K562 (cell line): ENCODE measurements at regions not wholly inside any gene's neighbourhood (a gene's known extent, or its start where the extent isn't known, plus 50 kb on each side); places are given as distances from the start of the nearest gene placed in this dataset.

Source experiments
- ATAC-seq: fragments of 200-7000 bp; cut with Tn5 transposase; 3 replicates; pipeline ENCODE4 v1.9.1; 2020; ENCODE audit warnings: moderate library complexity
- BruUV-seq: library from RNA; stranded (reverse); fragments of 400-500 nt; replicated peaks from 2 replicates; lab custom pipeline; 2021; lab: Mats Ljungman, UMichigan
- CTCF ChIA-PET: fragments of 300-600 bp; formaldehyde crosslinking; extraction: SDS; loops from one replicate; lab custom pipeline; 2021; ENCODE audit warnings: low intra/inter-chr PET ratio; lab: Yijun Ruan, JAX
- POLR2A ChIA-PET: fragments of 300-600, 350-650 bp; sonication (Branson Sonifier 250); formaldehyde crosslinking; extraction: SDS; loops from one replicate; lab custom pipeline; 2021; ENCODE audit warnings: antibody characterized with exemption, inconsistent platforms; lab: Yijun Ruan, JAX
- DNase-seq, 4 experiments: peaks; one replicate each; pipeline versions ENCODE4 v3.0.0 to v3.0.0-alpha.2; 2011 to 2018; ENCODE audit warnings: low spot score in 3 of 4, mixed read lengths in 3 of 4; ENCODE audit errors: extremely low read depth in 1 of 4
- FAIRE-seq: peaks from 2 replicates; lab custom pipeline; 2011; peaks lifted over from hg19 to GRCh38; lab: Jason Lieb, UNC
- H2AFZ ChIP-seq: 2 replicates; pipeline ENCODE4 v1.6.0; 2011; ENCODE audit warnings: low read depth, low read length, control low read depth, inconsistent platforms
- H3K27ac ChIP-seq: fragments of 200-600 bp; 3 replicates; pipeline ENCODE4 v1.8.0; 2011; ENCODE audit warnings: low read depth, mild to moderate bottlenecking, control low read depth, inconsistent platforms, low read length, moderate library complexity, mixed read lengths; ENCODE audit errors: extremely low read depth
- H3K27me3 ChIP-seq, 2 experiments: fragments of 300-600 bp in 1 of 2; 2 replicates in 1 of 2; 3 replicates in 1 of 2; pipeline versions ENCODE4 v1.6.0 to v1.8.0; 2011; ENCODE audit warnings: inconsistent platforms in 2 of 2, low read length in 2 of 2, mild to moderate bottlenecking in 1 of 2, mixed read lengths in 1 of 2, moderate library complexity in 1 of 2; ENCODE audit not compliant: control insufficient read depth in 2 of 2, insufficient read depth in 2 of 2
- H3K36me3 ChIP-seq: fragments of 300-600 bp; 3 replicates; pipeline ENCODE4 v1.8.0; 2011; ENCODE audit warnings: mild to moderate bottlenecking, low read length, inconsistent platforms; ENCODE audit not compliant: control insufficient read depth, insufficient read depth
- H3K4me1 ChIP-seq, 2 experiments: fragments of 200-600 bp in 1 of 2; replicated peaks in 1 of 2; 2 replicates in 1 of 2; 3 replicates in 1 of 2; pipeline versions ENCODE4 v1.5.1 to v1.8.0; 2011; ENCODE audit warnings: inconsistent platforms in 2 of 2, low read length in 2 of 2, mild to moderate bottlenecking in 1 of 2, mixed read lengths in 1 of 2, moderate library complexity in 1 of 2; ENCODE audit not compliant: control insufficient read depth in 2 of 2, insufficient read depth in 2 of 2
- H3K4me2 ChIP-seq: 2 replicates; pipeline ENCODE4 v1.6.1; 2011; ENCODE audit warnings: low read length, control low read depth, inconsistent platforms, mixed read lengths; ENCODE audit not compliant: insufficient read depth
- H3K4me3 ChIP-seq: fragments of 200-600 bp; sonication (generic), shearing (Covaris generic); 2 replicates; pipeline ENCODE4 v1.5.1; 2016; ENCODE audit warnings: control low read depth, inconsistent platforms
- H3K79me2 ChIP-seq: fragments of 200-600 bp; 3 replicates; pipeline ENCODE4 v1.8.0; 2011; ENCODE audit warnings: low read length, inconsistent platforms; ENCODE audit not compliant: control insufficient read depth, insufficient read depth
- H3K9ac ChIP-seq, 2 experiments: 2 replicates each; pipeline versions ENCODE4 v1.6.0 to v1.6.1; 2011; ENCODE audit warnings: low read depth in 2 of 2, low read length in 2 of 2, control low read depth in 1 of 2, inconsistent platforms in 1 of 2, mild to moderate bottlenecking in 1 of 2, mixed read lengths in 1 of 2; ENCODE audit not compliant: insufficient read depth in 1 of 2
- H3K9me1 ChIP-seq: one replicate; pipeline ENCODE4 v1.6.0; 2011; ENCODE audit warnings: inconsistent platforms, mild to moderate bottlenecking, low read length, moderate library complexity; ENCODE audit not compliant: control insufficient read depth, insufficient read depth
- H3K9me3 ChIP-seq: replicated peaks from 2 replicates; pipeline ENCODE4 v1.5.1; 2011; ENCODE audit warnings: low read depth, low read length, inconsistent platforms; ENCODE audit not compliant: control insufficient read depth, insufficient read depth
- H4K20me1 ChIP-seq: replicated peaks from 2 replicates; pipeline ENCODE4 v1.6.1; 2011; ENCODE audit warnings: low read length, inconsistent platforms, mixed read lengths; ENCODE audit not compliant: control insufficient read depth, insufficient read depth
- CBX1 ChIP-seq: sonication (generic); IDR thresholded peaks from 2 replicates; pipeline ENCODE4 v1.6.1; 2016; ENCODE audit warnings: antibody characterized with exemption, low read depth, mild to moderate bottlenecking
- MNT ChIP-seq, 2 experiments: fragments of 450-650 bp; conservative IDR thresholded peaks; 2 replicates each; pipeline ENCODE4 v1.6.1; 2017; ENCODE audit warnings: mild to moderate bottlenecking in 2 of 2, moderate library complexity in 2 of 2
- NCOA2 ChIP-seq, 2 experiments: fragments of 450-650 bp; IDR thresholded peaks; 2 replicates each; pipeline ENCODE4 v1.6.1; 2018; ENCODE audit warnings: mild to moderate bottlenecking in 2 of 2, moderate library complexity in 1 of 2; ENCODE audit not compliant: partially characterized antibody in 2 of 2
- NR4A1 ChIP-seq, 2 experiments: fragments of 250-450 bp in 1 of 2; fragments of 450-650 bp in 1 of 2; sonication (Bioruptor Pico) in 1 of 2; IDR thresholded peaks; 2 replicates each; pipeline versions ENCODE4 v1.4.0 to v1.6.1; 2016 to 2020; ENCODE audit warnings: mild to moderate bottlenecking in 2 of 2, missing compliant biosample characterization in 1 of 2, missing genetic modification characterization in 1 of 2, moderate library complexity in 1 of 2
- RBM22 ChIP-seq: fragments of 200-400 bp; formaldehyde crosslinking; IDR thresholded peaks from 2 replicates; pipeline ENCODE4 v1.6.1; 2018; ENCODE audit warnings: low read length, low read depth; ENCODE audit not compliant: poor library complexity, severe bottlenecking
- SP2 ChIP-seq: IDR thresholded peaks from 2 replicates; pipeline ENCODE4 v1.6.1; 2011; ENCODE audit warnings: mild to moderate bottlenecking, low read depth, low read length, moderate library complexity; ENCODE audit not compliant: poor library complexity, severe bottlenecking; ENCODE audit errors: extremely low read depth
- ZNF175 ChIP-seq: fragments of 200-800 bp; sonication (Bioruptor generic); IDR thresholded peaks from 2 replicates; pipeline ENCODE4 v1.6.1; 2016; ENCODE audit warnings: low read depth, mild to moderate bottlenecking, missing genetic modification characterization, missing compliant biosample characterization
- ZNF282 ChIP-seq: sonication (generic); formaldehyde crosslinking; IDR thresholded peaks from 2 replicates; pipeline ENCODE4 v1.8.1; 2023; ENCODE audit warnings: missing genetic modification reagents
- ZNF431 ChIP-seq: sonication (generic); formaldehyde crosslinking; IDR thresholded peaks from 2 replicates; pipeline ENCODE4 v1.8.0; 2022; ENCODE audit warnings: mild to moderate bottlenecking, missing genetic modification reagents
- WGBS: fragments of 100-300 bp; shearing (Covaris generic); methylation state at CpG from one replicate; pipeline ENCODE4 v1.1.6; 2016; ENCODE audit warnings: low coverage, mixed read lengths; ENCODE audit not compliant: insufficient coverage; ENCODE audit errors: missing lambda C conversion rate; 5-methylcytosine and 5-hydroxymethylcytosine counted together
- in situ Hi-C: fragments of 300-500 bp; cut with MboI; formaldehyde crosslinking; loops from 4 replicates; pipeline ENCODE4 v1.15.0; 2018; ENCODE audit warnings: inconsistent platforms, mixed read lengths
- intact Hi-C: fragments of 100-400 bp; cut with micrococcal nuclease; formaldehyde crosslinking; loops from 2 replicates; pipeline ENCODE4 v1.14.2; 2022
- TF ChIP-seq, protein P1 (sequence below): sonication (generic); formaldehyde crosslinking; IDR thresholded peaks from 2 replicates; pipeline ENCODE4 v1.4.0; 2020; ENCODE audit warnings: mild to moderate bottlenecking, missing genetic modification reagents
- TF ChIP-seq, protein P2 (sequence below): sonication (generic); formaldehyde crosslinking; IDR thresholded peaks from 2 replicates; pipeline ENCODE4 v1.8.0; 2023; ENCODE audit warnings: mild to moderate bottlenecking, missing genetic modification reagents

- TF ChIP-seq, protein P1, sequence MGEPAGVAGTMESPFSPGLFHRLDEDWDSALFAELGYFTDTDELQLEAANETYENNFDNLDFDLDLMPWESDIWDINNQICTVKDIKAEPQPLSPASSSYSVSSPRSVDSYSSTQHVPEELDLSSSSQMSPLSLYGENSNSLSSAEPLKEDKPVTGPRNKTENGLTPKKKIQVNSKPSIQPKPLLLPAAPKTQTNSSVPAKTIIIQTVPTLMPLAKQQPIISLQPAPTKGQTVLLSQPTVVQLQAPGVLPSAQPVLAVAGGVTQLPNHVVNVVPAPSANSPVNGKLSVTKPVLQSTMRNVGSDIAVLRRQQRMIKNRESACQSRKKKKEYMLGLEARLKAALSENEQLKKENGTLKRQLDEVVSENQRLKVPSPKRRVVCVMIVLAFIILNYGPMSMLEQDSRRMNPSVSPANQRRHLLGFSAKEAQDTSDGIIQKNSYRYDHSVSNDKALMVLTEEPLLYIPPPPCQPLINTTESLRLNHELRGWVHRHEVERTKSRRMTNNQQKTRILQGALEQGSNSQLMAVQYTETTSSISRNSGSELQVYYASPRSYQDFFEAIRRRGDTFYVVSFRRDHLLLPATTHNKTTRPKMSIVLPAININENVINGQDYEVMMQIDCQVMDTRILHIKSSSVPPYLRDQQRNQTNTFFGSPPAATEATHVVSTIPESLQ (CRISPR knock-in tag), result no peak
- TF ChIP-seq MNT (conservative IDR thresholded peaks at IDR 0.05), result no peak
- TF ChIP-seq NR4A1 (CRISPR knock-in tag; IDR thresholded peaks at IDR 0.05), result no peak
- TF ChIP-seq NR4A1 (tag; IDR thresholded peaks at IDR 0.05), result no peak
- TF ChIP-seq RBM22, result no peak
- TF ChIP-seq ZNF282 (CRISPR knock-in tag), result no peak
Measured at GRCh38 chr11:119515771-119516400, 92.9 kb upstream of the THY1 start (continued).

DNA sequence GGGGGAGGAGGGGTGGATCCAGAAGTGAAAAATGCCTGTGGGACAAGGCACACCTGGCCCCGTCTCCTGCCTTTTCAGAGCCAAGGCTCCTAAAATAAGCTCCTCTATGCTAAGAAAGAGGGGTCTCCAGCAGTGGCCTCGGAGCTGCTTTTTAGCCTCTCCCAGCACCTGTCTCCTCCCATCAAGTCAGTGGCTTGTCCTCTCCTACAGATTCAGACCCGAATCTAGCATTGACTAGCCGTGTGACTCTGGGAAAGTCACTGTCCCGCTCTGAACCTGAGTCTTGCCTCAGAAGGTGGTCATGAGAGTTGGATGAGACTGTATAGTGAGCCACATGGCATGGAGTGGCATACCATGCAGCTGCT is 90.8 kb upstream of the THY1 start:
- in situ Hi-C loops (no loop called here), intact Hi-C loops (no loop called here)
- no peaks in the 10 kb centered on the region for H3K36me3 ChIP-seq
- H3K27ac ChIP-seq, result no peak overlapping the region
- no peaks in the 10 kb centered on the region for H3K9me3 ChIP-seq
- no peak overlapping the region for H2AFZ ChIP-seq
- peaks cover 10% of the 10 kb centered on the region; the same call in 1 of the 2 replicates for H4K20me1 ChIP-seq
- H3K27me3 ChIP-seq, result peaks cover 24 to 51% of the 10 kb centered on the region in 2 experiments; a peak in 3 of 5 replicates
- POLR2A ChIA-PET, result interaction anchor here (0.5 to 1.1 kb wide), 3 partner anchors 10 to 116 kb away, joined by 3 to 4 read pairs (median 4); no protein-coding TSS in a partner anchor
- CTCF ChIA-PET, result no interaction called here
- no peak overlapping the region for H3K4me3 ChIP-seq
- H3K9ac ChIP-seq, result no peak overlapping the region
- BruUV-seq, result no TSS peak
- FAIRE-seq, result no peak
- no peaks in the 10 kb centered on the region for H3K4me1 ChIP-seq
- no peak for DNase-seq
- no peaks in the 10 kb centered on the region for H3K79me2 ChIP-seq
- WGBS, result 0% methylated on average over 5 of the region's 5 CpGs
- H3K4me2 ChIP-seq, result no peak overlapping the region
- no peaks in the 10 kb centered on the region for H3K9me1 ChIP-seq
- ATAC-seq, result no peak
- TF ChIP-seq SP2 (no peak), ZNF431 (CRISPR knock-in tag) (no peak), ZNF175 (no peak), CBX1 (no peak), NCOA2 (IDR thresholded peaks at IDR 0.05; ENCODE audit: partially characterized antibody in 2 of 2) (no peak)
- TF ChIP-seq, protein P2, sequence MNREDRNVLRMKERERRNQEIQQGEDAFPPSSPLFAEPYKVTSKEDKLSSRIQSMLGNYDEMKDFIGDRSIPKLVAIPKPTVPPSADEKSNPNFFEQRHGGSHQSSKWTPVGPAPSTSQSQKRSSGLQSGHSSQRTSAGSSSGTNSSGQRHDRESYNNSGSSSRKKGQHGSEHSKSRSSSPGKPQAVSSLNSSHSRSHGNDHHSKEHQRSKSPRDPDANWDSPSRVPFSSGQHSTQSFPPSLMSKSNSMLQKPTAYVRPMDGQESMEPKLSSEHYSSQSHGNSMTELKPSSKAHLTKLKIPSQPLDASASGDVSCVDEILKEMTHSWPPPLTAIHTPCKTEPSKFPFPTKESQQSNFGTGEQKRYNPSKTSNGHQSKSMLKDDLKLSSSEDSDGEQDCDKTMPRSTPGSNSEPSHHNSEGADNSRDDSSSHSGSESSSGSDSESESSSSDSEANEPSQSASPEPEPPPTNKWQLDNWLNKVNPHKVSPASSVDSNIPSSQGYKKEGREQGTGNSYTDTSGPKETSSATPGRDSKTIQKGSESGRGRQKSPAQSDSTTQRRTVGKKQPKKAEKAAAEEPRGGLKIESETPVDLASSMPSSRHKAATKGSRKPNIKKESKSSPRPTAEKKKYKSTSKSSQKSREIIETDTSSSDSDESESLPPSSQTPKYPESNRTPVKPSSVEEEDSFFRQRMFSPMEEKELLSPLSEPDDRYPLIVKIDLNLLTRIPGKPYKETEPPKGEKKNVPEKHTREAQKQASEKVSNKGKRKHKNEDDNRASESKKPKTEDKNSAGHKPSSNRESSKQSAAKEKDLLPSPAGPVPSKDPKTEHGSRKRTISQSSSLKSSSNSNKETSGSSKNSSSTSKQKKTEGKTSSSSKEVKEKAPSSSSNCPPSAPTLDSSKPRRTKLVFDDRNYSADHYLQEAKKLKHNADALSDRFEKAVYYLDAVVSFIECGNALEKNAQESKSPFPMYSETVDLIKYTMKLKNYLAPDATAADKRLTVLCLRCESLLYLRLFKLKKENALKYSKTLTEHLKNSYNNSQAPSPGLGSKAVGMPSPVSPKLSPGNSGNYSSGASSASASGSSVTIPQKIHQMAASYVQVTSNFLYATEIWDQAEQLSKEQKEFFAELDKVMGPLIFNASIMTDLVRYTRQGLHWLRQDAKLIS (CRISPR knock-in tag), result no peak
